NCI-H226 (cell line): ENCODE measurements at regions not wholly inside any gene's neighbourhood (a gene's known extent, or its start where the extent isn't known, plus 50 kb on each side); places are given as distances from the start of the nearest gene placed in this dataset.
"Not testable (repeated sequence)": the region's sequence is repeated elsewhere in the genome, so short reads cannot be mapped to it uniquely, and the experiment has no call there.

Experiments
- DNase-seq: peaks from one replicate; pipeline ENCODE4 v3.0.0-alpha.2; 2015

DNA sequence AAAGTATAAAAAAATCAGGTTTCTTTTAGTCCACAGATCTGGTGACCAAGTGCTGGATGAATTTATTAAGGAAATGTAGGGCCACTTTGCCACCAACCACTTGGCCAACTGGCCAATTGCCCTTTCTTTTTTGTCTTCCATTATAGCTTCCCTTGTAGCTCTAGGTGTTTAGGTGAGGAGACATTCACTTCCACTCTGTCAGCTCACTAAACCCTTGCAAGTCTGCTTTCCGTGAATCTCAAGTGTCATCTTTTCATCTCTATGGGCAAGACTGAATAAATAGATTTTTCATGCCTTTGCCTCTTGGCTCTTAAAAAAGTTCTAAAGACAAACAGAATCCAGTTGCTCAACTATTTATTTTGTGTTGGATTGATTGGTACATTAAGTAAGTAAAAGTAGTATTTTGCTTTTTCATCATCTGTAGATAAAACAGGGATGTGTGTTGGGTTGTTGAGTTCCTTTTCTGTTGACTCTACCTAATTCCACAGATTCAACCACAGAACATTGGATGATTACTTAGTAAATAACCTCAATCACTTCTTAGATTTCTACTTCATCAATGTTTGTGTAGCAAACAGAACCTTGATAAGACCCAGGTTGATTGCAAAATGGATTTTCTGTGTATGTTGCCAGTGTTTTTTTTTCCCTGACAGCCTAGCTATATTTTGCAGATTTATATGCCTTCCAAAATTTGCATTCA lies 68.1 kb upstream of the GRXCR1 start:
- no peak for DNase-seq

DNA sequence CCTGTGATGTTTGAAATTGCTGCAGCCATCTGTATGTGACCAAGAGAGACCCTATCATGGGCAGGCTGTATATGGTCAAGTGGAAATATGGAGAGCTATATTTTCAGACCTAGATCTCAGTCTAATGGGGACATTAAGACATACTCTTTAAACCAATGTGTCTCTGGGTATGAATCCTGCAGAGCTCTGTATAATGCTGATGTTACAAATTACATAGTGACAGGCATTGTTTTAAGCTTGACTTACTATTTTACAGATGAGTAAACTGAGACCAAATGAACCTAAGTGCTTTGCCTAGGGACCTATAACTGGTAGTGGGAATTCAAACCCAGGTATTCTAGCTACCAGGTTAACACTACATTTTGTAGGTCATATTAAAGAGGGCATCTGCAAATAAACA lies 71.3 kb upstream of the GRXCR1 start:
- no peak for DNase-seq

DNA sequence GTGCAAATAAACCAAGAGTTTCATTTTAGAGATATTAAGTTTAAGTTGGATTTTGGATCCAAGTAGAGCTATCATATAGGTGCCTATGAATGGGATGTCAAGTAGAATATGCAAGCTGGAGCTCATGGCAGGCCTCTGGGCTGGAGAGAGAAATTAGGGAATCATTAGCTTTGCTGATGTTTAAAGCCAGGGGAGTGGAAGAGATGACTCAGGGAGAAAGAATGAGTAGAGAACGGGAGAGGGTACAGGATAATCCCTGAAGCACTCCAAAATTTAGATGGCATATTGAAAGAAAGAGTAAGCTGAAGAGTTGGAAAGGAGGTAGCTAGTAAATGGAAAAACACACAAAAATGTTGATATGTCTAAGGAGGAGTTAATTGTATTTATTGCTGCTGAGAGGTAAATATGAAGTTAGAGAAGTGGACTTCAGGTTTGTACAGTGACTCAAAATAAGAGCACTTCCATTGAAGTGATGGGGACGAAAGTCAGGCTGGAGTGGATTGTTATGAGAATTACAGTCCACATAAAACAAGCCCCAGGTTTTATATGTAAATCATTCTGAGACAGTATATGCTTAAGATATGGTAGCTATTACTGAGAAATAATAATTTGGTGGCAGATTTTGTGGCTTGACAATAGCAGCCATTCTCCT lies 72.5 kb upstream of the GRXCR1 start:
- DNase-seq: no peak

DNA sequence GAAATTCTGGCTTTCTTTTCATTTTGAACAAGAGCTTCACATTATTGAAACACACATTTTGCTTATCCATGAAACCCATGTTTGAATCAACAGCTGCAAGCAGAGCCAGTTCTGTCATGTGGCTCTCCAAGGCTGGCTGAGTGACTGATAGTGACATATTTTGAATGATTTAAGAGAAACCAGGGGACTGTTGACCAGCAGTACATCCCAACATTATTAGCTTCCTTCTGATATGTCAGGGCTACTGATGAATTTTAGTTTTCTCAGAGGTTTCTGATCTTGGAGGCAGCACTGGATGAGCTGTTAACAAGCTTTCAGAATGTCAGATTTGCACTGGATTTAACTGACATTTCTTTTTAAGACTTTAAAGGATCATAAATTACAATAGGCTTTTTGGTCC lies 74.6 kb upstream of the GRXCR1 start:
- no peak for DNase-seq

DNA sequence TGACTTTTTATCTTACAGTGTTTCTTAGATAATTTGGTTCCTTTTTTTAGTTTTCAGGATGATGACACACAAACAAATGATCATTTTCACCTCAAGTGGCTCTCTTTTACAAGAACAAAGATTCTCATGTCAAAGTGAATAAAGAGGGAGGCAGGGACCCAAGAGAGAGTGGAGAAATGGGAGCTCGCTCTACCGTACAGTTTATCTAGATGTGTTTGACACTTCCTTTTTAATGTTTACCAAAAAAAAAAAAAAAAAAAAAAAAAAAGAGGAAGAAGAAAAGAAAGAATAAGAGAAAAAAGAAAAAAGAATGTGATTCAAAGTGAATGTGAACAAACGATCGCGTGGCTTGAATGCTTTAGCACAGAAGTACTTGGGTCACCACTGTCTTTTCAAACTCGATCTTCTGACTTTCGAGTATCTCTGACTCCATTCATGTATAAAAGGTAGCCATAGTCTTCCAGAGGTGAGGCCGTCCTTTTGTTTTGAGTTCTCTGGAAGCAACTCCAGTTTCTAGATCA lies 75.6 kb upstream of the GRXCR1 start:
- no peak for DNase-seq

DNA sequence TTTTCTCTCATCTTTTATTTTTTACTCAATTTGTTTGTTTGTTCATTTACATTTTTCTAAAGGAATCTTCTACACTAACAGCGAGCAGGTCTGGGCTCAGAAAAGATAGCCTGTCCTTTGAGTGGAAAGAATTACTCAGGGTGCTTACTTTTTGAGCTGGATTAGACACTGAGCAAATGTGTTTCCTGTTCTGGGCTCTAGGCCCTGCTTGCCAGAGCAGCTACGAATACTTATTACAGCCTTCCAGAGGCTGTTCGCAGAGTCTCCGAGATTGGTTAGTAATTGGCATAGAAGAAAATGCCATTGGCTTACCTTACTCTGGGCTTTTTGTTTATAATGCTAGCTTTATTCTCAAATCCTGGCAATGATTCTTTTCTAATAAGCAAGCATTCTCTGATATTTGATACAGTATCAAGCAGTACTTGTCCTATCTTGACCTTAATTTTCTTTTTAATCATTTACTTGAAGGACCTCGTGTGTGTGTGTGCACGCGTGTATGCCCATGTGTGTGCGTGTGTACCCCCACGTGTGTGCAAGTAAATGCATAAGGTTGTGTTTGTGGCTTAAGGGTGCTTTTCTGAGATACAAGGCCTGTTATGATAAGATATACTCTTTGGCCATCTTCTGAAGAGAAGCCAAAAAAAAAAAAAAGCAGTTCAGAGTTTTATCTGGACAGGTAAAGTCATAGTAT lies 76.2 kb upstream of the GRXCR1 start:
- no peak for DNase-seq

DNA sequence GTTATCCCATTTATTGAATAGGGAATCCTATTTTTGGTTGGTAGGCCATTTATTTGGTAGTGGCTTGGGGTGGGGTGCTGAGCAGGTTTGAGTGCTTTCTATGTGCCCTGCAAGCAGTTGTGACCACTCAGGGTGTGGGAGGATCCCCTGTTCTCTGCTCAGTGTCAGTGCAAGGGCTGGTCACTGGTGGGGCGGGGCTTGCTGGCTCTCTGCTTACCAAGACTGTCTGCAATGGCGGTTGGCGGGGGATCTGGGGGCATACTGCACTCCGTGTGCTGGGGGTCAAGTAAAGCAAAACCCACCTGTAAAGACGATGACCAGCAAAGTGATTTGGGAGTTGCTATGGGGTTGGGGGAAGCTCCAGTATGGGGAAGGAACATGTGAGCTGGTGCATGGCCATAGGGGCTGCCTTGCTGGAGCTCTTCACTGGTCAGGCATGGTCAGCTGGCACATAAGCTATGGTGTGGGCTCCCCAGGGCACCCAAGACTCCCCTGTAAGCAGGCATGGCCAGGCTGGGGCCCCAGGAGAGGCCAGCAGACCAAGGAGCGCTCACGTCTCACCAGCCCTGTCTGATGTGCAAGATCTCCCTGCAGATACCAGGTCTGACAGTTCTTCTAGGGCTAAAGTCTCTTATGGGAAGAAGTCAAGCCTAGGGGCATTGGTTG lies 83.0 kb upstream of the GRXCR1 start:
- no peak for DNase-seq

DNA sequence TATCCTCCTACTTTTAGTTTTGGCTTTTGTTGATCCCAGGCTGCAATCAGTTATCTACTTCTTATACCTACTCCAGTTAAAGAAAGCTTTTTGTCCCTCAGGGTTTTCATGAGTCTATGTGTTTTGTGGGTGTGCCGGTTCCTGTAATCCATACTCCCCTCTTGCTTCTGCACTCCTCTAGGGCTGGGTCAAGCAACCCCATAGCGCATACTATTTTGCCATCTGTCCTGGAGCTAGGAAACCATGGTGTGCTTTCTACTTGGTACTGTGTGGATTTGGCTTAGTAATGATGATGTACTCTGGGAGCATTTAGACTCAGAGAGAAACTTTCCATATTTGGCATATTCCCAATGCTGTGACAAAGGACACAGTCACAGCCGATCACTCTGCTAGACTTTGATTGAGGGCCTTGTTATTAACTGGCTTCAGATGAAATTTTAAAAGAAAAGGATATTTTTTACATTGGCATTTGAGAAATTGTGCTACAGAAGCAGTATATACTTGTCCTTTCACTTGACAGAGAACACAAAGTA lies 86.1 kb upstream of the GRXCR1 start:
- no peak for DNase-seq

DNA sequence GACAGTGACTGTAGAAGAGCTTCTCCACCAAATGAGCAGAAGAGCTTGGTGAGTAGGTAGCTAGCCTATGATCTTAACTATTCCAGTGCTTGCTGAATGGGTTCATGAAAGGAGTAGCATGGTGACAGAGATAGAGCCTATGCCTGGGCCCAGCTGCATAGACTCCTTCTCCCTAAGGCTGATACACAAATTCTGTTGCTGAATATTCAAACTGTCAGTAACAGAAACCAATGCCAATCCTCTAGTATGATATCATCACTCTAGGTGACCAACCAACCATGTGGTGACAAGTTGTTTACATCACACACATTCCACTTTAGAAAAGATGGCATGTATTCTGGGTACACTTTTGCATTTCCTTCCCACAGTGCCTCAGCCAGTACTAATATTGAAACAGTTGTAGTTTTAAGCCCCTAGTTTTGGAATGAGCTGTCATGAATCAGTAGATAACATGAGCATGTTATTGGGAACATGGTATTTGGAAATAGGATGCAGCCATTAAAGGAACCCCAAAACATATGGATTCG lies 103.4 kb upstream of the GRXCR1 start:
- no peak for DNase-seq

DNA sequence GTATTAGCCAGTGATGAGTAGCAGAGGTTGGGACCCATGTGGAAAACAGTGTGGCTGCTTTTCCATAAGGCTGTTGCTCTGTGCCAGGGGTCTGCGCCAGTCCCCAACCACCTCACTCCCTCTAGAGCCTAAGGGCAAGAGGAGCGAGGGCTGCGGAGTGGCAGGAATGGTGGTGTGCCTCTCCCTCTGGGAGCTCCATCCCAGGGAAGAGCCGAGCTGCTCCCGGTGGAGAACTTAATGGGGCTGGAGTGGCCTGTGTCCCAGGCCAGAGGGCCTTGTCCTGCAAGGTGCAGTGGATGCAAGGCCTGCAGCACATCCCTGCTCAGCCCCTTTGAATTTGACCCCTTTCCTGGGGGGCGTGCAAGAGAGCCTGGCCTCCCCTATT lies 105.4 kb upstream of the GRXCR1 start:
- no peak for DNase-seq

DNA sequence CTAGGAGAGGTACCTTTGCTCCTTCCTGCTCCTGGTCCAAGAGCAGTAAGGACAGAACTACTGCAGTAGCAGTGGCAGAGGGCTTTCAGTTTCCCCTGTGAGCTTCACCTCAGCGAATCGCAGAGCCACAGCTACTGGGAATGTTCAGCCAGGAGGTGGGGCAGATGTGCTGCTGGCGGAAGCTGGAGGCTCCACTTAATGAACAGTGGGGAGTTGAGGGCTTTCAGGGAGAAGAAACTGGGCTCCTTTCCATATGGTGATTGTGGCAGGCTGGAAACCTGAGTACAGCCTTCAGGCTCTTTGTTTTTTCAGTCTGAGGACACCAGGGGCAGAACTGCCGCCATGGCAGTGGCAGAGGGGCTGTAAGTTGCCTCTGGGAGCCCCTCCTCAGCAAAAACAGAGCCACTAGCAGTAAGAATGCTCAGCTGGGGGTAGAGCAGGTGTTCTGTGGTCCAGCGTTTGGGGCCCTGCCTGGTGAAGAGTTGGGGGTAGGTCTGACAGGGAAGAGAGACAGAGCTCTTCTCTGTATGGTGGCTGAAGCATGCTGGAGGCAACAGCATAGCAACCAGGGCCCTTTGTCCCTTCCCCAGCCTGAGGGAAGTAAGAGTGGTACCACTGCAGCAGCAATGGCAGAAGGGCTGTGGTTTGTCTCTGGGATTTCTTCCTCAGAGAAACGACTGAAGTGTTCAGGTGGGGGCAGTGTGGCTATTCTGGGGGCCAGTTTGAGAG lies 106.0 kb upstream of the GRXCR1 start:
- no peak for DNase-seq

DNA sequence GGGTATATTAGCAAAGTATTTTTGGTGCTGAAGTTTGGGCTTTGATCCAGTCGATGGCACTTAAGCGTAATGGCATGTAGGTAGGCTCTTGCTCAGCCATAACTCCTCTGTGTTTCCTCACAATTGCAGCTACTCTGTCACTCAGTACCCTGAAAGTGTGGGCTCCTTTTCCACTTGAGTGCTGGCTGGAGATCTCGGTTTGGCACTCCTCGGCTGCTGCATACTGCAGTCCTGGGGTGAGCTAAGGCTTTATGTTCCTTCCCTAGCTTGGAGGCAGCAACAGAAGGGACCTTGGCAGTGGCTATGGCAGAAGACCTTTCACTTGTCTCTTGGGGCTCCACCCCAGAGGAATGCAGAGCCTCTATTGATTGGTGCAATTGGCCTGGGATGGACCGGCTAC lies 106.7 kb upstream of the GRXCR1 start:
- no peak for DNase-seq

DNA sequence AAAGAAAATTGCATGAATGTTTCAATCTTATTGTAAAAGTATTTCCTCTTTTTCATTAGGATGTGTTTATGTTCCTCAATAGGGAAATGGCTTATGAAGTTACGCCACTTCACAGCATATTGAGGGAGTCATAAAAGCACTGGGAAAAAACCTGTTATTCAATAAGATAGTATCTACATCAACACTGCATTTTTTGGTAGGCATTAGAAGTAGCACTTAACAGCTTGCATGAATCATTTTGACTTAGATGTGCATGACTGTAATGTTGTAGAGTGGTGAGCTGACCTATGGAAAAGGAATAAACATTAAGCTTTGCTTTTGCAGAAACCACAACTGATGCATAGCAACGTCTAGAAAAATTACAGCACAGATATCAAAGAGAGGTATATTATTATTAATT lies 111.2 kb upstream of the GRXCR1 start:
- no peak for DNase-seq

DNA sequence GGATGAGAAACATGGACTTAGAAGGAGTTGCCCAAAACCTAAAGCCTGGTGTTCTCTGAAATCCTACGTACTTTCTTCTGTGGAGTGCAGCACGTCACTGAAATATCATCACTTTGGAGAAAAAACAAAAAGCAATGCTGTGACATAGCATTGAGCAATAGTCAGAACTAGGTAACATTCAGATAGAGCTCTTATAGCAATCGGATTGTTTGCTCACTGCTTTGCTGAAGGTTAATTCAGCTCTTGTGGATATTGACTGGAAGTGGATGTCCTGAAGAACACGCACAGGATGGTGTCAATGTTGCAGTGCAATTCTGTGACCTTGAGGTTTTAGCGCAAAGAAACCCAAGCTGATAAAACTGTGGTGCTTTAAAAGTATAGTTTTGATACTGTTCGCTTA lies 114.2 kb upstream of the GRXCR1 start:
- DNase-seq: no peak

DNA sequence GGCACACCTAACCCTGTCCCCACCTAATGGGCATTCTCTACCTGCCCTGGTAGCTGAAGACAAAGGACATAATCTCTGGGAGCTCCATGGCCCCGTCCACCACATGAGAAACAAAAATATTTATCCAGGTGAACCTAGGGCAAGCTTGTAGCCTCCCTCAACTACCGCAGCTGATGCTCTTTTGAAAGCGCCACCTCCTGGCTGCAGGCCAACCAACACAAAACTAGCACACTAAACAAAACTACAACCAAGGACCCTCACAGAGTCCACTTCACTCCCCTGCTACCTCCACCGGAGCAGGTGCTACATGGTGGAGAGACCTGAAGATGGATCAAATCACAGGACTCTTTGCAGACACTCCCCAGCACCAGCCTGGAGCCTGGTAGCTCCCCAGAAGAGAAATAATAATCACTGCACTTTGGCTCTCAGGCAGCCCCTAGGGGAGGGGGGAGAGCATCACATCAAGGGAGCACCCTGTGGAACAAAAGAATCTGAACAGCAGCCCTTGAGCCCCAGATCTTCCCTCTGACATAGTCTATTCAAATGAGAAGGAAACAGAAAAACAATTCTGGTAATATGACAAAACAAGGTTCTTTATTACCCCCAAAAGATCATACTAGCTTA lies 111.3 kb upstream of the ATP8A1 start:
- no peak for DNase-seq

DNA sequence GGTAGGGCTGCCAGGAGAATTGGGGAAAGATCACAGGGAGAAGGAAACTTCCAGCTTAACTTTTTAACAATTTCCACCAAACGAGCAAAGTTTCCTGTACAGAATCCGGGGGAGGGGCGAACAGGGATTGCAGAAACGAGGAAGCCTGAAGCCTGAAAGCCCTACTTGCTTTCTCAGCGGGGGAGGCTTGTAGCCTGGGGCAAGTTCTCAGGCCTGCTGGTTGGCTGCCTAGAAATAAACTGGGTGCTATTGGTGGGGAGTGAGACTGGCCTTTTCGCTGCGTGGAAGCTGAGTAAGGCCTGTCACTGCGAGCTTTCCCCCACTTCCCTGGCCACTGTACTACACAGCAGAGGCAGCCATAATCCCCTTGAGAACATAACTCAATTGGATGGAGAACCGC lies 110.8 kb upstream of the ATP8A1 start:
- DNase-seq: no peak

DNA sequence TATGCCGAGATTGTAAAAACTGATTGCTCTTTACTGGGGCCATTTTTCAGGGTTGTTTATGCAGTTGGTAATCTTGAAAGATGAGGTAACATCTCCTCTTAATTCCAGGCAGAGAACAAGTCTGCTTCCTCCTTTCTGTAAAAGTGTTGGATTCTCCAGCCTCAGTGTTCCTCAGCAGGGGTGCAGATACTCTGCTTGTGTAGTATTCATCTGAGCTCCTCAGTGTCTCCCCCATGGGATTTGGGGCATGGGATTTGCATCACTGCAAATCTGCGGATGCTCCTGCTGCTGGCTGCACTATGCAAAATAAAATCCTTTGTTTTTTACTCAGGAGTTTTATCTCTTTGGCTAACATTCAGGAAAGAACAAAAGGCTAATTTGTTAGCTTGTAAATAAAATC lies 104.9 kb upstream of the ATP8A1 start:
- no peak for DNase-seq

DNA sequence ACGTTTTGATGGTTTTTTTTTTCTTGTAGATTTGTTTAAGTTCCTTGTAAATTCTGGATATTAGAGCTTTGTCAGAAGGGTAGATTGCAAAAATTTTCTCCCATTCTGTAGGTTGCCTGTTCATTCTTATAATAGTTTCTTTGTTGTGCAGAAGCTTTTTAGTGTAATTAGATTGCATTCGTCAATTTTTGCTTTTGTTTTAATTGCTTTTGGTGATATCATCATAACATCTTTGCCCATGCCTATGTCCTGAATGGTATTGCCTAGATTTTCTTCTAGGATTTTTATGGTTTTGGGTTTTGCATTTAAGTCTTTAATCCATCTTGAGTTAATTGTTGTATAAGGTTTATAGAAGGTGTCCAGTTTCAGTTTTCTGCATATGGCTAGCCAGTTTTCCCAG lies 98.1 kb upstream of the ATP8A1 start:
- DNase-seq: not testable (repeated sequence)

DNA sequence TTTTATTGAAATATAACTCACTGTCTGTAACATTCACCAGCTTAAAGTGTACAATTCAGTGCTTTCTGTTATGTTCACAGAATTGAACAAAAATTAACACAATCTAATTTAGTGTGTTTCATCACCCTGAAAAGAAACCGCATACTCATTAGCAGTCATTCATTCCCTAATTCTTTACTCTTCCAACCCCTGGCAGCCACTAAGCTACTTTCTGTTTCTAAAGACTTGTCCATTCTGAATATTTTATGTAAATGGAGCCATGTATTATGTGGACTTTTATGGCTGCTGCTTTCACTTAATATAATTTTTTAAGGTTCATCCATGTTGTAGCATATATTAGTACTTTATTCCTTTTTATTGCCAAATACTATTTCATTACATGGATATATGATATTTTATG lies 94.7 kb upstream of the ATP8A1 start:
- DNase-seq: no peak

DNA sequence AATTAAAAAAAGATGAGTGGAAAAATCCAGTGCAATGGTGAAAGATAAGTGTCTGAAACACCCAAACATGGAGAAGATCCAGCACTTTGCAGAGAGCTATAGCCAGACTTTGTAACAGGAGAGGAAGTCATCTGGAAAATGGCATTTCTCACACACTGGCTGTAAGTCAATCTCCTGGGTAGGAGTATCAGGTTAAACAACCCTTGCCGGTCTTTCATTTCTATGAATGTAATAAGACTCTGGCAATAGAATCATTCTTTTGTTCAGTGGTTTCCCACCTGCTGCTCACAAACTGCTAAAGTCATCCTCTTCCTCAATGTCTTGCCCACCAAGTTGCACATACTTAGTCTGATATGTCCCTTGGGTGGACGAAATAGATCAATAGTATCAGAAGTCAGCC lies 94.0 kb upstream of the ATP8A1 start:
- DNase-seq: no peak

DNA sequence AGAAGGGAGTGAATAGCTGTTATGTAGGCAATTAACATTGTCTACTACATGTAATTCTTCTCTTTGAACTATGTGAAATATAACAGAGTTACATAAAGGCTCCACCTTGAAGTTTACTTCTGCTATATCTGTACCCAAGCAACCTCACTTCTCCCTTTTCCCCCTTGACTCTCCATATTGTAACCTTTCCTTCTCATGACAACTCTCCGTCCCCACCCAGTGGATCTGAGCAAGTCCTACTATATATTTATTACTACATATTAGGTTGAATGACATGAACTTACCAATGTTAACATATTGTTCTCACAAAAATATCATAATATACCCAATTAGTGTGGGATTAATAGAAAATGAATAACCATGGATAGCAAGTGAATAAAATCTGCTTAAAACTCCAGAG lies 93.2 kb upstream of the ATP8A1 start:
- no peak for DNase-seq

DNA sequence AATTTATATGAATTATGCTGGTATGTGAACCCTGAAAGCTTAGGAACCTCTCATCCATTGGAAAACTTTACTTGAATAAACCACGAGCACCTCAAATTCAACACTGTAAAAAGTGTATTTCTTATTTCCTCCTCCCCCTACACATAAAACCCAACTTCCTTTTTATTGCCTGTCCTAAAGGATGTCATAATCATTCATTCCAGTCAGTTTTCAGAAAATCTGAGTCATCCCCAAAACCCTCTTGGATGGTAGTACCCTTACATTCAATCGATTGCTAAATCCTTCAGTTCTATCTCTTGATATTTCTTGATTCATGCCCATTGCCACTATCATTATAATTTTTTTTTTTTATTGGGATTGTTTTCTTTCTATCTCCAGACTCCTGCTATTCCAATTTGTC lies 91.1 kb upstream of the ATP8A1 start:
- no peak for DNase-seq
